GM12891 (cell line): ENCODE measurements at regions not wholly inside any gene's neighbourhood (a gene's known extent, or its start where the extent isn't known, plus 50 kb on each side); places are given as distances from the start of the nearest gene placed in this dataset.

Source experiments
- POLR2A ChIP-seq: IDR thresholded peaks from 2 replicates; pipeline ENCODE4 v1.6.1; 2011; ENCODE audit warnings: low read depth, low read length, control low read depth
- POLR2AphosphoS5 ChIP-seq: IDR thresholded peaks from 2 replicates; pipeline ENCODE4 v1.6.1; 2011; ENCODE audit warnings: low read depth, low read length, control low read depth

GRCh38 chr5:72741805-72742204, 74.7 kb upstream of the TNPO1 start:
- TF ChIP-seq POLR2A (no peak), POLR2AphosphoS5 (no peak)
